B cell (primary cell): ENCODE measurements at regions not wholly inside any gene's neighbourhood (a gene's known extent, or its start where the extent isn't known, plus 50 kb on each side); places are given as distances from the start of the nearest gene placed in this dataset.

Source experiments
- CTCF ChIP-seq: fragments of 200-600 bp; IDR thresholded peaks from one replicate; pipeline ENCODE4 v1.8.0; 2022; ENCODE audit warnings: antibody characterized with exemption, mild to moderate bottlenecking
- EZH2 ChIP-seq: IDR thresholded peaks from 2 replicates; pipeline ENCODE4 v1.6.1; 2012; ENCODE audit warnings: borderline replicate concordance, low read depth, mild to moderate bottlenecking, moderate library complexity, low read length; ENCODE audit not compliant: insufficient read depth, poor library complexity, severe bottlenecking

- TF ChIP-seq CTCF = no peak
- no peak for TF ChIP-seq EZH2
Measured at GRCh38 chr18:68445668-68446426, 269.1 kb downstream of the TMX3 start.
